H1 (cell line): ENCODE measurements at regions not wholly inside any gene's neighbourhood (a gene's known extent, or its start where the extent isn't known, plus 50 kb on each side); places are given as distances from the start of the nearest gene placed in this dataset.

Source experiments
- CTCF ChIA-PET: fragments of 300-600 bp; sonication (Branson Sonifier 250); formaldehyde crosslinking; loops from one replicate; lab custom pipeline; 2021; ENCODE audit not compliant: partially characterized antibody; lab: Charles Lee
- POLR2A ChIA-PET: fragments of 300-600 bp; sonication (Branson Sonifier 250); formaldehyde crosslinking; loops from one replicate; lab custom pipeline; 2021; ENCODE audit warnings: inconsistent platforms; ENCODE audit not compliant: partially characterized antibody; lab: Charles Lee
- DNase-seq, 2 experiments: peaks; one replicate each; pipeline versions ENCODE4 v3.0.0 to v3.0.0-alpha.2; 2010 to 2022; ENCODE audit warnings: low spot score in 2 of 2, low read depth in 1 of 2, mixed read lengths in 1 of 2
- FAIRE-seq: peaks from 2 replicates; lab custom pipeline; 2011; peaks lifted over from hg19 to GRCh38; lab: Jason Lieb, UNC
- H2AFZ ChIP-seq: 2 replicates; pipeline ENCODE4 v1.8.1; 2012; ENCODE audit warnings: low read length, inconsistent platforms
- H2AK5ac ChIP-seq: 2 replicates; pipeline ENCODE4 v1.6.1; 2013; ENCODE audit warnings: low read depth, low read length
- H2BK120ac ChIP-seq: replicated peaks from 2 replicates; pipeline ENCODE3; 2013; ENCODE audit warnings: low read depth, low read length, inconsistent platforms
- H2BK12ac ChIP-seq: 2 replicates; pipeline ENCODE4 v1.6.1; 2013; ENCODE audit warnings: low read depth, low read length
- H2BK15ac ChIP-seq: 2 replicates; pipeline ENCODE4 v1.6.1; 2013; ENCODE audit warnings: low read length
- H2BK20ac ChIP-seq: 2 replicates; pipeline ENCODE4 v1.6.1; 2013; ENCODE audit warnings: low read length
- H2BK5ac ChIP-seq: 2 replicates; pipeline ENCODE4 v1.6.1; 2013; ENCODE audit warnings: low read depth, low read length
- H3K14ac ChIP-seq: 2 replicates; pipeline ENCODE4 v1.6.1; 2013; ENCODE audit warnings: inconsistent platforms; ENCODE audit not compliant: insufficient read length
- H3K18ac ChIP-seq: 2 replicates; pipeline ENCODE4 v1.6.1; 2013; ENCODE audit warnings: low read length; ENCODE audit errors: extremely low read depth
- H3K23ac ChIP-seq: 2 replicates; pipeline ENCODE4 v1.6.1; 2013; ENCODE audit warnings: inconsistent platforms; ENCODE audit not compliant: insufficient read length
- H3K23me2 ChIP-seq: 2 replicates; pipeline ENCODE4 v1.6.1; 2013; ENCODE audit warnings: low read depth, low read length
- H3K27ac ChIP-seq: 2 replicates; pipeline ENCODE4 v1.6.1; 2011; ENCODE audit warnings: low read depth, low read length, inconsistent platforms
- H3K27me3 ChIP-seq, 4 experiments: replicated peaks in 1 of 4; 1 replicate in 1 of 4; 2 replicates in 3 of 4; pipeline versions ENCODE4 v1.6.1 to v1.8.1; 2011 to 2013; ENCODE audit warnings: low read length in 3 of 4, mild to moderate bottlenecking in 3 of 4, inconsistent platforms in 2 of 4, mixed read lengths in 2 of 4, moderate library complexity in 1 of 4; ENCODE audit not compliant: control insufficient read depth in 3 of 4, insufficient read depth in 3 of 4; ENCODE audit errors: extremely low read depth in 1 of 4
- H3K36me3 ChIP-seq, 4 experiments: 2 replicates each; pipeline versions ENCODE4 v1.6.1 to v1.8.1; 2011 to 2013; ENCODE audit warnings: mild to moderate bottlenecking in 4 of 4, low read length in 3 of 4, moderate library complexity in 2 of 4, control low read depth in 1 of 4, inconsistent platforms in 1 of 4; ENCODE audit not compliant: insufficient read depth in 4 of 4, control insufficient read depth in 2 of 4
- H3K4ac ChIP-seq: replicated peaks from 2 replicates; pipeline ENCODE3; 2013; ENCODE audit warnings: low read length, low read depth, mixed read lengths, inconsistent platforms; ENCODE audit not compliant: insufficient read length
- H3K4me1 ChIP-seq, 4 experiments: replicated peaks in 1 of 4; 1 replicate in 1 of 4; 2 replicates in 3 of 4; pipeline versions ENCODE4 v1.6.1 to v1.8.1; 2011 to 2013; ENCODE audit warnings: low read length in 3 of 4, inconsistent platforms in 2 of 4, mixed read lengths in 1 of 4; ENCODE audit not compliant: insufficient read depth in 4 of 4, control insufficient read depth in 3 of 4
- H3K4me2 ChIP-seq, 2 experiments: 2 replicates each; pipeline versions ENCODE4 v1.6.1 to v1.8.1; 2011 to 2013; ENCODE audit warnings: low read depth in 2 of 2, low read length in 2 of 2, control low read depth in 1 of 2, inconsistent platforms in 1 of 2, mild to moderate bottlenecking in 1 of 2; ENCODE audit not compliant: insufficient read depth in 1 of 2
- H3K4me3 ChIP-seq, 4 experiments: fragments of 200-600, 300-600 bp in 1 of 4; sonication (generic), shearing (Covaris generic), sonication (Bioruptor Twin) in 1 of 4; 2 replicates each; pipeline versions ENCODE4 v1.5.1 to v1.8.1; 2011 to 2016; ENCODE audit warnings: low read length in 4 of 4, low read depth in 3 of 4, control low read depth in 2 of 4, inconsistent platforms in 2 of 4, mild to moderate bottlenecking in 2 of 4, mixed read lengths in 1 of 4, moderate library complexity in 1 of 4; ENCODE audit not compliant: insufficient read depth in 2 of 4; ENCODE audit errors: extremely low read depth in 1 of 4
- H3K56ac ChIP-seq: replicated peaks from 2 replicates; pipeline ENCODE3; 2013; ENCODE audit warnings: low read depth, mild to moderate bottlenecking, mixed read lengths, low read length, inconsistent platforms; ENCODE audit not compliant: insufficient read length
- H3K79me1 ChIP-seq: 2 replicates; pipeline ENCODE4 v1.6.1; 2013; ENCODE audit warnings: low read depth, low read length, control low read depth
- H3K79me2 ChIP-seq, 2 experiments: 2 replicates each; pipeline versions ENCODE4 v1.6.1 to v1.8.1; 2012 to 2013; ENCODE audit warnings: low read length in 2 of 2, mild to moderate bottlenecking in 2 of 2, inconsistent platforms in 1 of 2; ENCODE audit not compliant: insufficient read depth in 2 of 2, control insufficient read depth in 1 of 2
- H3K9ac ChIP-seq, 4 experiments: replicated peaks in 1 of 4; 1 replicate in 1 of 4; 2 replicates in 3 of 4; pipeline versions ENCODE4 v1.6.1 to v1.8.1; 2011 to 2013; ENCODE audit warnings: low read depth in 3 of 4, low read length in 3 of 4, control low read depth in 2 of 4, mild to moderate bottlenecking in 2 of 4, moderate library complexity in 2 of 4, inconsistent platforms in 1 of 4; ENCODE audit errors: extremely low read depth in 1 of 4
- H3K9me3 ChIP-seq, 2 experiments: 2 replicates each; pipeline versions ENCODE4 v1.6.1 to v1.8.1; 2012 to 2013; ENCODE audit warnings: mild to moderate bottlenecking in 2 of 2, moderate library complexity in 2 of 2, control low read depth in 1 of 2, inconsistent platforms in 1 of 2, low read depth in 1 of 2, low read length in 1 of 2, mixed read lengths in 1 of 2; ENCODE audit not compliant: insufficient read depth in 2 of 2
- H4K20me1 ChIP-seq, 2 experiments: replicated peaks in 1 of 2; 2 replicates each; pipeline versions ENCODE3 to v1.8.1; 2011 to 2013; ENCODE audit warnings: inconsistent platforms in 2 of 2, low read length in 2 of 2, mild to moderate bottlenecking in 1 of 2; ENCODE audit not compliant: insufficient read depth in 2 of 2, control insufficient read depth in 1 of 2
- H4K5ac ChIP-seq: 2 replicates; pipeline ENCODE4 v1.6.1; 2013; ENCODE audit warnings: low read length, low read depth, mixed read lengths, inconsistent platforms; ENCODE audit not compliant: insufficient read length
- H4K8ac ChIP-seq: 2 replicates; pipeline ENCODE4 v1.8.0; 2013; ENCODE audit warnings: mild to moderate bottlenecking, moderate library complexity, low read length, inconsistent platforms; ENCODE audit not compliant: insufficient read depth; ENCODE audit errors: extremely low read depth
- H4K91ac ChIP-seq: replicated peaks from 2 replicates; pipeline ENCODE3; 2013; ENCODE audit warnings: low read length, mixed read lengths, inconsistent platforms; ENCODE audit not compliant: insufficient read length
- CHD1 ChIP-seq: IDR thresholded peaks from 2 replicates; pipeline ENCODE4 v1.6.1; 2012; ENCODE audit warnings: low read depth, low read length, improper control_type of control experiment
- WGBS, 2 experiments: shearing (Covaris generic) in 1 of 2; methylation state at CpG; one replicate each; pipeline versions ENCODE4 v1.1.6 to v1.1.7; 2013 to 2015; ENCODE audit warnings: low lambda C conversion rate in 2 of 2, mixed read lengths in 2 of 2, inconsistent platforms in 1 of 2, low coverage in 1 of 2, missing lambda C conversion rate in 1 of 2; ENCODE audit not compliant: insufficient replicate concordance in 2 of 2, insufficient coverage in 1 of 2, insufficient read length in 1 of 2; ENCODE audit errors: extremely low coverage in 1 of 2, missing lambda C conversion rate in 1 of 2; 5-methylcytosine and 5-hydroxymethylcytosine counted together

GRCh38 chr11:116534270-116534975, 238.4 kb downstream of the BUD13 start:
- TF ChIP-seq CHD1, result no peak
- no peak overlapping the region for H3K27ac ChIP-seq
- H3K27me3 ChIP-seq, result peaks cover 0 to 3% (median 0%) of the 10 kb centered on the region in 4 experiments; a peak in 3 of 7 replicates
- no peak overlapping the region for H2BK5ac ChIP-seq
- H3K9me3 ChIP-seq, result peaks cover 0 to 3% of the 10 kb centered on the region in 2 experiments; a peak in 1 of 4 replicates
- H3K4me1 ChIP-seq, result peaks cover 0 to 4% (median 1%) of the 10 kb centered on the region in 4 experiments; a peak in 2 of 7 replicates
- no peak overlapping the region for H2AFZ ChIP-seq
- H3K36me3 ChIP-seq, result no peaks in the 10 kb centered on the region
- no peak overlapping the region for H3K4me3 ChIP-seq
- H3K9ac ChIP-seq, result no peak overlapping the region
- H3K4me2 ChIP-seq, result no peak overlapping the region
- 93% methylated on average over 14 of the region's 14 CpGs; no CpG with 5 or more reads in 1 of the 2 experiments for WGBS, 2 experiments
- no peak overlapping the region for H3K56ac ChIP-seq
- no peak overlapping the region for H3K23ac ChIP-seq
- no peak overlapping the region for H4K91ac ChIP-seq
- no peak overlapping the region for H3K4ac ChIP-seq
- no peak overlapping the region; the same call in 1 of the 2 replicates for H3K18ac ChIP-seq
- ChIA-PET POLR2A (interaction anchor here (1.6 kb wide), 1 partner anchor 13 kb away, joined by 4 read pairs; no protein-coding TSS in a partner anchor), CTCF (interaction anchor here (0.7 to 11.6 kb wide), 20 partner anchors 12 to 452 kb away, joined by 3 to 96 read pairs (median 4); no protein-coding TSS in a partner anchor)
- no peaks in the 10 kb centered on the region for H4K20me1 ChIP-seq
- no peak for DNase-seq
- H2BK20ac ChIP-seq, result no peak overlapping the region
- no peak overlapping the region for H4K8ac ChIP-seq
- H2BK120ac ChIP-seq, result no peak overlapping the region
- H2BK12ac ChIP-seq, result no peak overlapping the region
- no peak overlapping the region for H3K14ac ChIP-seq
- H4K5ac ChIP-seq, result no peak overlapping the region
- FAIRE-seq, result no peak
- H3K79me1 ChIP-seq, result no peaks in the 10 kb centered on the region
- no peak overlapping the region for H2AK5ac ChIP-seq
- H3K23me2 ChIP-seq, result no peaks in the 10 kb centered on the region; the same call in 1 of the 2 replicates
- no peaks in the 10 kb centered on the region for H3K79me2 ChIP-seq
- no peak overlapping the region for H2BK15ac ChIP-seq
